KMS-11 (cell line): ENCODE measurements at regions not wholly inside any gene's neighbourhood (a gene's known extent, or its start where the extent isn't known, plus 50 kb on each side); places are given as distances from the start of the nearest gene placed in this dataset.

ENCODE experiments used
- H2AFZ ChIP-seq: fragments of 200-600 bp; sonication (generic); 2 replicates; pipeline ENCODE4 v1.6.1; 2016; ENCODE audit warnings: antibody characterized with exemption, mixed run types, low read depth
- H3K27ac ChIP-seq: fragments of 200-600 bp; sonication (generic); 2 replicates; pipeline ENCODE4 v1.6.1; 2016; ENCODE audit warnings: mild to moderate bottlenecking, mixed run types
- H3K27me3 ChIP-seq: fragments of 200-600 bp; sonication (generic); 2 replicates; pipeline ENCODE4 v1.6.1; 2017; ENCODE audit warnings: mild to moderate bottlenecking, low read depth, mixed run types, moderate library complexity; ENCODE audit not compliant: insufficient read depth
- H3K36me3 ChIP-seq: fragments of 200-600 bp; sonication (generic); 2 replicates; pipeline ENCODE4 v1.6.1; 2017; ENCODE audit warnings: mild to moderate bottlenecking, mixed run types; ENCODE audit not compliant: insufficient read depth
- H3K4me1 ChIP-seq: fragments of 200-600 bp; sonication (generic); 2 replicates; pipeline ENCODE4 v1.6.1; 2016; ENCODE audit warnings: mild to moderate bottlenecking, low read depth, mixed run types; ENCODE audit not compliant: poor library complexity, severe bottlenecking
- H3K4me2 ChIP-seq: fragments of 200-600 bp; sonication (generic); 2 replicates; pipeline ENCODE4 v1.7.0; 2016; ENCODE audit warnings: mild to moderate bottlenecking, mixed run types
- H3K4me3 ChIP-seq: fragments of 200-600 bp; sonication (generic); IDR thresholded peaks from 2 replicates; pipeline ENCODE4 v1.6.1; 2017; ENCODE audit warnings: low read depth, low read length, mixed read lengths; ENCODE audit not compliant: insufficient read depth
- H3K79me2 ChIP-seq: fragments of 200-600 bp; sonication (generic); 2 replicates; pipeline ENCODE4 v1.6.1; 2016; ENCODE audit warnings: low read depth, mixed run types; ENCODE audit not compliant: insufficient read depth
- H3K9ac ChIP-seq: fragments of 200-600 bp; sonication (generic); 2 replicates; pipeline ENCODE4 v1.6.1; 2016; ENCODE audit warnings: mild to moderate bottlenecking, mixed run types
- H4K20me1 ChIP-seq: fragments of 200-600 bp; sonication (generic); 2 replicates; pipeline ENCODE4 v1.6.1; 2016; ENCODE audit warnings: mild to moderate bottlenecking, mixed run types; ENCODE audit not compliant: insufficient read depth
- CTCF ChIP-seq: fragments of 200-600 bp; sonication (generic); conservative IDR thresholded peaks from 2 replicates; pipeline ENCODE4 v1.6.1; 2017; ENCODE audit warnings: low read depth, mild to moderate bottlenecking, antibody characterized with exemption, low read length, moderate library complexity, mixed read lengths

GRCh38 chr1:57883642-57883995, 459.8 kb upstream of the DAB1 start:
- no peaks in the 10 kb centered on the region for H3K27me3 ChIP-seq
- H4K20me1 ChIP-seq: no peaks in the 10 kb centered on the region
- H2AFZ ChIP-seq: no peak overlapping the region
- no peak overlapping the region for H3K4me2 ChIP-seq
- no peaks in the 10 kb centered on the region for H3K4me1 ChIP-seq
- H3K79me2 ChIP-seq: no peaks in the 10 kb centered on the region
- no peak for TF ChIP-seq CTCF
- H3K36me3 ChIP-seq: no peaks in the 10 kb centered on the region
- H3K4me3 ChIP-seq: no peak overlapping the region
- no peak overlapping the region for H3K9ac ChIP-seq
- no peak overlapping the region for H3K27ac ChIP-seq

- TF ChIP-seq CTCF: no peak
- Histone ChIP-seq H3K4me2 (no peak overlapping the region), H2AFZ (no peak overlapping the region)
Measured at GRCh38 chr1:57882934-57883641, 459.2 kb upstream of the DAB1 start.

GRCh38 chr1:57882072-57882471, 458.2 kb upstream of the DAB1 start:
- no peak overlapping the region for H3K27ac ChIP-seq
- H3K4me3 ChIP-seq: no peak overlapping the region
- H4K20me1 ChIP-seq: no peaks in the 10 kb centered on the region
- no peak for TF ChIP-seq CTCF
- H3K4me1 ChIP-seq: no peaks in the 10 kb centered on the region
- no peaks in the 10 kb centered on the region for H3K79me2 ChIP-seq
- no peaks in the 10 kb centered on the region for H3K27me3 ChIP-seq
- H3K36me3 ChIP-seq: no peaks in the 10 kb centered on the region
- H2AFZ ChIP-seq: no peak overlapping the region
- no peak overlapping the region for H3K4me2 ChIP-seq
- H3K9ac ChIP-seq: no peak overlapping the region

More at GRCh38 chr1:57882934-57883641, 459.2 kb upstream of the DAB1 start:
- H3K4me3 ChIP-seq: no peak overlapping the region
- no peaks in the 10 kb centered on the region for H3K79me2 ChIP-seq
- H3K36me3 ChIP-seq: no peaks in the 10 kb centered on the region
- H3K4me1 ChIP-seq: no peaks in the 10 kb centered on the region
- no peak overlapping the region for H3K9ac ChIP-seq
- no peaks in the 10 kb centered on the region for H4K20me1 ChIP-seq
- H3K27me3 ChIP-seq: no peaks in the 10 kb centered on the region
- H3K27ac ChIP-seq: no peak overlapping the region

- H2AFZ ChIP-seq: no peak overlapping the region
- H3K27ac ChIP-seq: no peak overlapping the region
- no peak overlapping the region for H3K4me2 ChIP-seq
- H3K4me1 ChIP-seq: no peaks in the 10 kb centered on the region
- H4K20me1 ChIP-seq: no peaks in the 10 kb centered on the region
- no peaks in the 10 kb centered on the region for H3K79me2 ChIP-seq
- H3K4me3 ChIP-seq: no peak overlapping the region
- H3K9ac ChIP-seq: no peak overlapping the region
- TF ChIP-seq CTCF: no peak
- H3K36me3 ChIP-seq: no peaks in the 10 kb centered on the region
- H3K27me3 ChIP-seq: no peaks in the 10 kb centered on the region
Measured at GRCh38 chr1:57881639-57882038, 457.8 kb upstream of the DAB1 start.
